HL-60 (cell line): ENCODE measurements at regions not wholly inside any gene's neighbourhood (a gene's known extent, or its start where the extent isn't known, plus 50 kb on each side); places are given as distances from the start of the nearest gene placed in this dataset.

ENCODE experiments used
- DNase-seq, 2 experiments: peaks; one replicate each; pipeline ENCODE4 v3.0.0-alpha.2; 2010 to 2020; ENCODE audit warnings: low read depth in 1 of 2, low spot score in 1 of 2
- H3K27ac ChIP-seq: fragments of 250-450 bp; sonication (Bioruptor Pico); replicated peaks from 2 replicates; pipeline ENCODE4 v1.5.1; 2020; ENCODE audit warnings: mild to moderate bottlenecking, moderate library complexity
- H3K27me3 ChIP-seq: fragments of 250-450 bp; sonication (Bioruptor Pico); 2 replicates; pipeline ENCODE4 v1.5.1; 2021; ENCODE audit warnings: mild to moderate bottlenecking, moderate library complexity; ENCODE audit not compliant: insufficient read depth, poor library complexity, severe bottlenecking
- H3K4me3 ChIP-seq: replicated peaks from 2 replicates; pipeline ENCODE4 v1.5.1; 2011; ENCODE audit warnings: mild to moderate bottlenecking, control low read depth, low read length; ENCODE audit not compliant: insufficient read depth
- GABPA ChIP-seq: IDR thresholded peaks from 2 replicates; pipeline ENCODE4 v1.6.1; 2012; ENCODE audit warnings: low read depth
- POLR2AphosphoS5 ChIP-seq: IDR thresholded peaks from 2 replicates; pipeline ENCODE4 v1.6.1; 2012; ENCODE audit warnings: low read depth
- SPI1 ChIP-seq: IDR thresholded peaks from 2 replicates; pipeline ENCODE4 v1.6.1; 2012; ENCODE audit warnings: low read depth, mild to moderate bottlenecking, borderline replicate concordance
- TF ChIP-seq, protein P1 (sequence below): IDR thresholded peaks from 2 replicates; pipeline ENCODE4 v1.6.1; 2012; ENCODE audit warnings: low read depth; ENCODE audit not compliant: insufficient replicate concordance
- TF ChIP-seq, protein P2 (sequence below): IDR thresholded peaks from one replicate; pipeline ENCODE4 v1.5.1; 2011; ENCODE audit warnings: low read length, control low read depth, inconsistent platforms; ENCODE audit not compliant: insufficient read depth

DNA sequence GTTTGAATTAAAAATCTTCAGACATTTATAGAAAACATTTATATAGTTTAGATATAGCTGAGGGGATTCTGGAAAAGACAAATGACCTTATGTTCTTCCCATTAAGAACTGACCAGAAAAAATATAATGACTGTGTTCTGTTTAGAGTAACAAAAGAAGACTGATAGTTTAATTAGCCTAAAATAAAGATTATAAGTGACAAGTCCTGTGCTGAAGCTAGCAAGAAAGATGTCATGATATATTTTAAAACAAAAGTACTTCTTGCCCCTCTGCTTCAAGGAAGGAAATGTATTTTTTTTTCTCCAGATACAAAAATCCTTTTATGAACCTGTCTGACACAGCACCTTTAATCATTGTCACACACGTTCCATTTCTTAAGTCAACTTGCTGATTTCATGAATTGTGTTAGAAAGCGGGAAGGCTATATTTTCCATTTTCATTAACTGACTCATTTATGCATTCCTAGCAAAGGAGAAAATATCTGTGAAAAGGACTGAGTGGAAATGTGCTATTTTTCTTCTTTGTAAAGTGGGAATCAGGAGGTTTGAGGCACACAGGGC is 690.7 kb upstream of the GOT2 start:
- no peak overlapping the region for H3K27ac ChIP-seq
- DNase-seq = no peak
- H3K4me3 ChIP-seq = no peak overlapping the region
- H3K27me3 ChIP-seq = no peaks in the 10 kb centered on the region
- TF ChIP-seq SPI1 (no peak), GABPA (no peak), POLR2AphosphoS5 (no peak)
- TF ChIP-seq, protein P1, sequence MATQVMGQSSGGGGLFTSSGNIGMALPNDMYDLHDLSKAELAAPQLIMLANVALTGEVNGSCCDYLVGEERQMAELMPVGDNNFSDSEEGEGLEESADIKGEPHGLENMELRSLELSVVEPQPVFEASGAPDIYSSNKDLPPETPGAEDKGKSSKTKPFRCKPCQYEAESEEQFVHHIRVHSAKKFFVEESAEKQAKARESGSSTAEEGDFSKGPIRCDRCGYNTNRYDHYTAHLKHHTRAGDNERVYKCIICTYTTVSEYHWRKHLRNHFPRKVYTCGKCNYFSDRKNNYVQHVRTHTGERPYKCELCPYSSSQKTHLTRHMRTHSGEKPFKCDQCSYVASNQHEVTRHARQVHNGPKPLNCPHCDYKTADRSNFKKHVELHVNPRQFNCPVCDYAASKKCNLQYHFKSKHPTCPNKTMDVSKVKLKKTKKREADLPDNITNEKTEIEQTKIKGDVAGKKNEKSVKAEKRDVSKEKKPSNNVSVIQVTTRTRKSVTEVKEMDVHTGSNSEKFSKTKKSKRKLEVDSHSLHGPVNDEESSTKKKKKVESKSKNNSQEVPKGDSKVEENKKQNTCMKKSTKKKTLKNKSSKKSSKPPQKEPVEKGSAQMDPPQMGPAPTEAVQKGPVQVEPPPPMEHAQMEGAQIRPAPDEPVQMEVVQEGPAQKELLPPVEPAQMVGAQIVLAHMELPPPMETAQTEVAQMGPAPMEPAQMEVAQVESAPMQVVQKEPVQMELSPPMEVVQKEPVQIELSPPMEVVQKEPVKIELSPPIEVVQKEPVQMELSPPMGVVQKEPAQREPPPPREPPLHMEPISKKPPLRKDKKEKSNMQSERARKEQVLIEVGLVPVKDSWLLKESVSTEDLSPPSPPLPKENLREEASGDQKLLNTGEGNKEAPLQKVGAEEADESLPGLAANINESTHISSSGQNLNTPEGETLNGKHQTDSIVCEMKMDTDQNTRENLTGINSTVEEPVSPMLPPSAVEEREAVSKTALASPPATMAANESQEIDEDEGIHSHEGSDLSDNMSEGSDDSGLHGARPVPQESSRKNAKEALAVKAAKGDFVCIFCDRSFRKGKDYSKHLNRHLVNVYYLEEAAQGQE = no peak
- TF ChIP-seq, protein P2, sequence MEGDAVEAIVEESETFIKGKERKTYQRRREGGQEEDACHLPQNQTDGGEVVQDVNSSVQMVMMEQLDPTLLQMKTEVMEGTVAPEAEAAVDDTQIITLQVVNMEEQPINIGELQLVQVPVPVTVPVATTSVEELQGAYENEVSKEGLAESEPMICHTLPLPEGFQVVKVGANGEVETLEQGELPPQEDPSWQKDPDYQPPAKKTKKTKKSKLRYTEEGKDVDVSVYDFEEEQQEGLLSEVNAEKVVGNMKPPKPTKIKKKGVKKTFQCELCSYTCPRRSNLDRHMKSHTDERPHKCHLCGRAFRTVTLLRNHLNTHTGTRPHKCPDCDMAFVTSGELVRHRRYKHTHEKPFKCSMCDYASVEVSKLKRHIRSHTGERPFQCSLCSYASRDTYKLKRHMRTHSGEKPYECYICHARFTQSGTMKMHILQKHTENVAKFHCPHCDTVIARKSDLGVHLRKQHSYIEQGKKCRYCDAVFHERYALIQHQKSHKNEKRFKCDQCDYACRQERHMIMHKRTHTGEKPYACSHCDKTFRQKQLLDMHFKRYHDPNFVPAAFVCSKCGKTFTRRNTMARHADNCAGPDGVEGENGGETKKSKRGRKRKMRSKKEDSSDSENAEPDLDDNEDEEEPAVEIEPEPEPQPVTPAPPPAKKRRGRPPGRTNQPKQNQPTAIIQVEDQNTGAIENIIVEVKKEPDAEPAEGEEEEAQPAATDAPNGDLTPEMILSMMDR = no peak

DNA sequence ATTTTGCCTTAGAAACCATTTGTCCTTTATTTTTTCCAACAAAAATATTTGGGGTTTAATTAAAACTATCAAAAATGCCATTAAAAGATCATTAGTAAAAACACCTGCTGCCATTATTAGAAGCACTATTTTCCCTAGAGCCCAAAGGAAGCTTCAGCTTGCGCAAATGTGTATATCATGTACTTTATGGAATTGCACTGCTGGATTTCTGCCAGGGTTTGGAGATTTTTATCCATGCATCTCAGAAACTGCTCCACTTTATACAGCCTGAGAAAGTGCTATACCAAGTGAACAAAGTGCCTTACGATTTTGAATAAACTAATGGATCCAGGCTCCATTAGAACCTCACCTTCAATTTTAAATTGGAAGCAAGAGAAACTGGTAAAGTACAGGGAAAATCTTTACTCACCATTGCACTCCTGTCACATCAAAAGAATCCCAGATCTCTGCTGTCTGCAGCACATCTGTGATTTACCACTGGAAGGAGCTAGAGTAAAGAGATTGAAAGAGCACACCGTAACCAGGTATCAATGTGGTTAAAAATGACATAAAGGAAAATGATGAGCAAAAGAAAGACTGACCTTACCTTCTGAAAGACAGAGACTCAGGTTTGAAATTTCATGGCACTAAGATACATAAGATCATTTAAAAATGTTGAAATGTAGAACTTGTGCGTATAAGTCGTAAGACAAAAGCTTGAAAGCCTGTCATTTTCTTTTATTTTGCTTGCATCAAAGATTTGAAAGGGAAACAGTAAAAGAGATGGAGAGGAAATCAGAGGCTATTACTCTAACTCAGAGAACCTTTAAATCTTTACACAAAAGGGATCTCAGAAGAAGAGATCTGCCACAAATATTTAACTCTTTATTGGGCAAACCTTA is 678.1 kb upstream of the GOT2 start:
- DNase-seq = no peak
- TF ChIP-seq SPI1 = no peak
- TF ChIP-seq, protein P1 = no peak
- TF ChIP-seq POLR2AphosphoS5 = no peak
- TF ChIP-seq GABPA = no peak
- TF ChIP-seq, protein P2 = no peak
- Histone ChIP-seq H3K27ac (no peak overlapping the region), H3K4me3 (no peak overlapping the region), H3K27me3 (no peaks in the 10 kb centered on the region)

DNA sequence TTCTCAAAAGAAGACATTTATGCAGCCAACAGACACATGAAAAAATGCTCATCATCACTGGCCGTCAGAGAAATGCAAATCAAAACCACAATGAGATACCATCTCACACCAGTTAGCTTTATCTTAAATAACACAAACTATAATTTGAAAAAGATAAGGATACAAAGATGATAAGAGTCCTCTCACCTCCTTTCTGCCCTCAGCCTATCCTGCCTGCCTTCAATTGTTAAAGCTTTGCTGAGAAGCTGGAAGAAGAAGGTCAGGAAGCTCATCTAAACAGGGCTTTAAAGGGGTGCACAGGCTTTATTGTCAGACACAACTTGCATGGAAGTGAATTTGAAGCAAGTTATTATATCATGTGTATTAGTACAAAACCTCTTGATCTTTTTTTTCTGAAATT is 676.3 kb upstream of the GOT2 start:
- no peaks in the 10 kb centered on the region for H3K27me3 ChIP-seq
- TF ChIP-seq, protein P2 = no peak
- TF ChIP-seq, protein P1 = no peak

More for the DNA sequence above, 676.3 kb upstream of the GOT2 start:
- Histone ChIP-seq H3K27ac (no peak overlapping the region), H3K4me3 (no peak overlapping the region)
- DNase-seq = no peak
